H1 (cell line): ENCODE measurements at regions not wholly inside any gene's neighbourhood (a gene's known extent, or its start where the extent isn't known, plus 50 kb on each side); places are given as distances from the start of the nearest gene placed in this dataset.

ENCODE experiments used
- BRCA1 ChIP-seq: IDR thresholded peaks from 2 replicates; pipeline ENCODE4 v1.6.1; 2012; ENCODE audit warnings: low read depth, low read length, improper control_type of control experiment
- CBX8 ChIP-seq: fragments of 300-800, 300-1000 bp; sonication (generic); IDR thresholded peaks from 2 replicates; pipeline ENCODE4 v1.7.1; 2016; ENCODE audit warnings: low read depth, low read length, borderline replicate concordance
- GABPA ChIP-seq: IDR thresholded peaks from 2 replicates; pipeline ENCODE4 v1.6.1; 2011; ENCODE audit warnings: mild to moderate bottlenecking, low read length, moderate library complexity, borderline replicate concordance; ENCODE audit not compliant: insufficient read depth
- POLR2A ChIP-seq, 2 experiments: IDR thresholded peaks; 1 replicate in 1 of 2; 2 replicates in 1 of 2; pipeline ENCODE4 v1.6.1; 2011; ENCODE audit warnings: low read depth in 2 of 2, low read length in 2 of 2, mild to moderate bottlenecking in 2 of 2; ENCODE audit errors: control extremely low read depth in 1 of 2
- RAD21 ChIP-seq, 2 experiments: IDR thresholded peaks in 1 of 2; conservative IDR thresholded peaks in 1 of 2; 2 replicates each; pipeline ENCODE4 v1.6.1; 2011; ENCODE audit warnings: low read depth in 2 of 2, low read length in 2 of 2, improper control_type of control experiment in 1 of 2, inconsistent platforms in 1 of 2, mild to moderate bottlenecking in 1 of 2, moderate library complexity in 1 of 2
- YY1 ChIP-seq: IDR thresholded peaks from 2 replicates; pipeline ENCODE4 v1.6.1; 2011; ENCODE audit warnings: low read depth, mild to moderate bottlenecking, low read length
- ZNF274 ChIP-seq: IDR thresholded peaks from 2 replicates; pipeline ENCODE4 v1.7.0; 2012; ENCODE audit warnings: low read length, borderline replicate concordance; ENCODE audit errors: extremely low read depth
- TF ChIP-seq, protein P1 (sequence below), 3 experiments: IDR thresholded peaks; 1 replicate in 2 of 3; 2 replicates in 1 of 3; pipeline versions ENCODE4 v1.5.1 to v1.6.1; 2011; ENCODE audit warnings: low read length in 3 of 3, mild to moderate bottlenecking in 3 of 3, inconsistent platforms in 2 of 3, low read depth in 1 of 3, moderate library complexity in 1 of 3; ENCODE audit not compliant: insufficient read depth in 1 of 3; ENCODE audit errors: control extremely low read depth in 1 of 3

DNA sequence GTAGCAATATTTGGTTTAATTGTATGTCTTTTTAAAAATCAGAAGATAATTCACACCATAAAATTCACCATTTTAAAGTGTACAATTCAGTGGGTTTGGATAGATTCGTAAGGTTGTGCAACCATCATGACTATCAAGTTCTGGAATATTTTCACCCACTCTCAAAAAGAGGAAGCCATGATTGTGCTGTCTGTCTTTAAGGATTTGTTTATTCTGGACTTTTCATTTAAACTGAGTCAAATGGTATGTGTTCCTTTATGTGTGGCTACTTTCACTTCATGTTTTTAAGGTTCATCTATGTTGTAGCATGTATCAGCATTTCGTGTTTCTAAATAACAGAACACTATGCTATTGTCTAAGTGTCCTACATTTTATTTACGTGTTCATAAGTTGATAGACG, 68.1 kb upstream of the CPHXL start:
- TF ChIP-seq CBX8 (no peak), POLR2A (IDR thresholded peaks at IDR 0.05; ENCODE audit: control extremely low read depth in 1 of 2, low read depth in 2 of 2, low read length in 2 of 2) (no peak), BRCA1 (no peak), RAD21 (IDR thresholded peaks at IDR 0.05 in 1 of 2, conservative IDR thresholded peaks at IDR 0.05 in 1 of 2; ENCODE audit: low read depth in 2 of 2, low read length in 2 of 2) (no peak), ZNF274 (no peak), GABPA (no peak), YY1 (no peak)
- TF ChIP-seq, protein P1, sequence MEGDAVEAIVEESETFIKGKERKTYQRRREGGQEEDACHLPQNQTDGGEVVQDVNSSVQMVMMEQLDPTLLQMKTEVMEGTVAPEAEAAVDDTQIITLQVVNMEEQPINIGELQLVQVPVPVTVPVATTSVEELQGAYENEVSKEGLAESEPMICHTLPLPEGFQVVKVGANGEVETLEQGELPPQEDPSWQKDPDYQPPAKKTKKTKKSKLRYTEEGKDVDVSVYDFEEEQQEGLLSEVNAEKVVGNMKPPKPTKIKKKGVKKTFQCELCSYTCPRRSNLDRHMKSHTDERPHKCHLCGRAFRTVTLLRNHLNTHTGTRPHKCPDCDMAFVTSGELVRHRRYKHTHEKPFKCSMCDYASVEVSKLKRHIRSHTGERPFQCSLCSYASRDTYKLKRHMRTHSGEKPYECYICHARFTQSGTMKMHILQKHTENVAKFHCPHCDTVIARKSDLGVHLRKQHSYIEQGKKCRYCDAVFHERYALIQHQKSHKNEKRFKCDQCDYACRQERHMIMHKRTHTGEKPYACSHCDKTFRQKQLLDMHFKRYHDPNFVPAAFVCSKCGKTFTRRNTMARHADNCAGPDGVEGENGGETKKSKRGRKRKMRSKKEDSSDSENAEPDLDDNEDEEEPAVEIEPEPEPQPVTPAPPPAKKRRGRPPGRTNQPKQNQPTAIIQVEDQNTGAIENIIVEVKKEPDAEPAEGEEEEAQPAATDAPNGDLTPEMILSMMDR (IDR thresholded peaks at IDR 0.05; ENCODE audit: control extremely low read depth in 1 of 3, insufficient read depth in 1 of 3, low read depth in 1 of 3, low read length in 3 of 3), result no peak
